ENCODE measurements at regions not wholly inside any gene's neighbourhood (a gene's known extent, or its start where the extent isn't known, plus 50 kb on each side); places are given as distances from the start of the nearest gene placed in this dataset.

DNA sequence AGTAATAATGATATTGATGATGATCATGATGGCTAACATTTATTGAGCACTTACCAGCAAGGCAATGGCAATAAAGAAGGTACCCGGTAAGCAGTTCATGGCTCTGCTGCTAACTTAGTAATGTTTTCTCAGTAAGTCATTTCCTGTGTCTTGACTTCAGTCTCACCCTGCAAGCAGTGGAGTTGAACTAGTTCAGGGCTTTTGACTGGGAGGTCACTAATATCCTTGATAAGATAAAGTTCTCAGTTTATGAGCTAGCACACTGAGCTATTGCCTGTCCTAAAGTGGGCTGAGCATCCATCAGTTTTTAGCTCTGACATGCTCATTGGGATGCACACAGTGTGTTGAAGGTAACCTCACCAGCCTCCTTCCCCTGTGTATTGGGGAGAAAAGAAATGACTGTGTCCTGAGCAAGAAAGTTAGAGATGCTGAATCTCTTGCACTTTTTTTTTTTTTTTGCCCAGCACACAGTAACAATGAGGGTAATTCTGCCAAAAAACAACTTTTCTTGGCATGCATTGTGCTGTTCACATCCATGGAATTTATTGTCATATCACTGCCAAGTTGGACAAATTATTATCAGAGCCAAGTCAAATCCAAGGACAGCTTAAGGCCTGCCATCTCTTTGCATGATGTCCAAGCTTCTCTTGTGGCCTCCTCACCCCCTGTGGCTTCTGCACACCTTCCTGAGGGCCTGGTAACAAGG is 55.5 kb upstream of the GADD45A start:
- Histone ChIP-seq H3K36me3 (ENCODE audit: control insufficient read depth, insufficient read depth, low read length) (no peaks in the 10 kb centered on the region), H3K4me1 (ENCODE audit: control insufficient read depth, insufficient read depth, low read length, poor library complexity, severe bottlenecking) (peaks cover 11% of the 10 kb centered on the region), H3K27ac (ENCODE audit: low read depth, low read length, severe bottlenecking) (no peak overlapping the region), H3K4me3 (ENCODE audit: extremely low read depth, insufficient read depth, low read length, poor library complexity, severe bottlenecking) (no peak overlapping the region), H3K9me3 (ENCODE audit: control insufficient read depth, low read length) (peaks cover 6% of the 10 kb centered on the region)
- WGBS, 2 experiments (ENCODE audit: insufficient coverage in 2 of 2): 100% methylated on average over 1 of the region's 1 CpG; no CpG with 5 or more reads in 1 of the 2 experiments

DNA sequence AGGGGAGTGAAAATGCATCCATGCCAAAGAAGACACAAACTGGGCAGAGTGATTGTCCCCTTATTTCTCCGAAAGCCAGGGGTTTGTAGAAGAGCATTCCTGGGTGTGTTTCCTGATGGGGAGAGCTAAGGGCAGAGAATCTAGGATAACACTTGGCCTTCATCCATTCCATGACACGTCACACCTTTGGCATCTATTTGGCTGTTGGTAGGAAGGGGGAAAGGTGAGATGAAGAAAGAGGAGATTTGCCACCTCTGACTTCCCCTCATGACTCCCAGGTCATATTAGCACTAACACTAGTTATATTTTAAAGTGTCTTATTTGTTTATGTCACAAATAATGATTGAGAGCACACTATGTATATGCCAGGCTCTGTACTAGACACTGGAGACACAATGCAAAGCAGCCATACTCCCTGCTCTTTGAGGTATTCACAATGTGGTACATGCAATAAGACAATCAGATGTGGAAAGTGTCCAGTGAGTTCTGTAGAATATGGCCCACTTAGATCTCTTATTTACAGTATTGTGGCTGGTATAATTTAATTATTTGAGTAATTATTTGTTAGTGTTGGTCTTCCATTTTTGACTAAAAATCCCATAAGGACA is 54.5 kb upstream of the GADD45A start:
- Histone ChIP-seq H3K36me3 (ENCODE audit: control insufficient read depth, insufficient read depth, low read length) (no peaks in the 10 kb centered on the region), H3K4me3 (ENCODE audit: extremely low read depth, insufficient read depth, low read length, poor library complexity, severe bottlenecking) (no peak overlapping the region), H3K27ac (ENCODE audit: low read depth, low read length, severe bottlenecking) (no peak overlapping the region), H3K9me3 (ENCODE audit: control insufficient read depth, low read length) (peaks cover 6% of the 10 kb centered on the region), H3K4me1 (ENCODE audit: control insufficient read depth, insufficient read depth, low read length, poor library complexity, severe bottlenecking) (peaks cover 11% of the 10 kb centered on the region)
- 100% methylated on average over 1 to 2 of the region's 2 CpGs for WGBS, 2 experiments (ENCODE audit: insufficient coverage in 2 of 2)

- Histone ChIP-seq H3K4me1 (ENCODE audit: control insufficient read depth, insufficient read depth, low read length, poor library complexity, severe bottlenecking) (peaks cover 11% of the 10 kb centered on the region), H3K9me3 (ENCODE audit: control insufficient read depth, low read length) (peaks cover 4% of the 10 kb centered on the region), H3K4me3 (ENCODE audit: extremely low read depth, insufficient read depth, low read length, poor library complexity, severe bottlenecking) (no peak overlapping the region), H3K27ac (ENCODE audit: low read depth, low read length, severe bottlenecking) (no peak overlapping the region), H3K36me3 (ENCODE audit: control insufficient read depth, insufficient read depth, low read length) (no peaks in the 10 kb centered on the region)
- 100% methylated on average over 1 to 2 of the region's 6 CpGs for WGBS, 2 experiments (ENCODE audit: insufficient coverage in 2 of 2)
These were observed 52.6 kb upstream of the GADD45A start for GRCh38 chr1:67632356-67632755.

GRCh38 chr1:67632811-67633655 is 52.0 kb upstream of the GADD45A start:
- 91 to 94% methylated on average over 7 to 10 of the region's 10 CpGs for WGBS, 2 experiments (ENCODE audit: insufficient coverage in 2 of 2)
- Histone ChIP-seq H3K4me3 (ENCODE audit: extremely low read depth, insufficient read depth, low read length, poor library complexity, severe bottlenecking) (no peak overlapping the region), H3K9me3 (ENCODE audit: control insufficient read depth, low read length) (no peaks in the 10 kb centered on the region), H3K36me3 (ENCODE audit: control insufficient read depth, insufficient read depth, low read length) (no peaks in the 10 kb centered on the region), H3K4me1 (ENCODE audit: control insufficient read depth, insufficient read depth, low read length, poor library complexity, severe bottlenecking) (peaks cover 11% of the 10 kb centered on the region), H3K27ac (ENCODE audit: low read depth, low read length, severe bottlenecking) (no peak overlapping the region)

DNA sequence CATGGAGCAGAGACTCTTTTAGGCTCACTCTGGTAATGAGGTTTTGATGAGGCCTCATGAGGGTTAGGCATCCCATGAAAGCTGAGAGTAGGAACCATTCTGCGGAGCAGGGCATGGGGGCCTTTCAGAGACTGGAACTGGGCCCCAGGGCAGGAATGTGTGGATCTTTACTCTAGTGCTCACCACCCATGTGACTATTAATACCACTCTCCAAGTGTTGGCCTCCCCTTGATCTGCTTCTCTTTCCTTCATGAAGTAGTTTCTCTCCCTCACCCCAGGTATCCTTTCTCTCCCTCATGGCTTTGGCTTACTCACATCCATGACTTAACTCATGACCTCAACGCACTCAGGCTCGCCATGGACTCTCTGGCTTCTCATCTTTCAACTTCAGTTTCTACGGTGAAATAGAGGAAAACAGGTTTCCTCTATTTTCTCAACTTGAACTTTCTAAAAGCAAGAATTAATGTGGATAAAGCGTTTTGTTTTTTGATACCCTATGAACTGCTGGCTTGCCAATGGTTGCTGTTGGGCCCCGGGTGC is 50.5 kb upstream of the GADD45A start:
- peaks cover 5% of the 10 kb centered on the region for H3K4me1 ChIP-seq (ENCODE audit: control insufficient read depth, insufficient read depth, low read length, poor library complexity, severe bottlenecking)
- H3K4me3 ChIP-seq (ENCODE audit: extremely low read depth, insufficient read depth, low read length, poor library complexity, severe bottlenecking): no peak overlapping the region
- H3K9me3 ChIP-seq (ENCODE audit: control insufficient read depth, low read length): no peaks in the 10 kb centered on the region
- H3K27ac ChIP-seq (ENCODE audit: low read depth, low read length, severe bottlenecking): no peak overlapping the region
- no peaks in the 10 kb centered on the region for H3K36me3 ChIP-seq (ENCODE audit: control insufficient read depth, insufficient read depth, low read length)
- 95% methylated on average over 4 to 6 of the region's 6 CpGs for WGBS, 2 experiments (ENCODE audit: insufficient coverage in 2 of 2)

DNA sequence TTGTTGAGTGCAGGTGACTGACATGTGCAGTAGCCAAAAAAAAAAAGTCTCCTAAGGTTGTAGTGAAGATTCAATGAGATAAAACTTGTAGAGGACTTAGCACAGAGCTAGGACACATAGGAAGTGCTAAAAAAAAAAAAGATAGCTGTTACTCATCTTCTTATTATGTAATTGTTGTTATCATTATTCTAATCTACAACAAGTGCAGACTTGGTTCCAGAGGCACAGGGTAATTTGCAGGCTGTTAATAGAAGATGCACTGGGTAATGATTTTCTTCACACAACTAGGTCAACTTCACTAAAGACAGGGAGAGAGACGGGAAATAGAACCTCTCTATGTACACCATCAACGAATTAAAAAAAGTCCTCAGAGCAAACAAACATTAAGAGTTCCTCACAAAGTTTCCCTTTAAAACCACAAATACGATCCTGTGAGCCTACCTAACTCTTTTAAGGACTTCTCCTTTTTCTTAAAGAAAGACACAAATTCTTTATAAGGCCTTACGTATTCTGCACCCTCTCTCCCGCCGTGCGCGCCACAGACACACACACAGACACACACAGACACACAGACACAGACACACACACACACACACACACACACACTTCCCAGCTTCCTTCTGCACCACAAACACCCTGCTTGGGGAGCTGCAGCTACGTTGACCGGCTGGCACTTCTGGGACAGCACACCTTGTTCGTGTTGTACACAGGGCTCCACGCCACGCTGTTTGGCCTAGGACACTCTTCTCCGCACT is 49.8 kb upstream of the GADD45A start:
- H3K4me1 ChIP-seq (ENCODE audit: control insufficient read depth, insufficient read depth, low read length, poor library complexity, severe bottlenecking): no peaks in the 10 kb centered on the region
- no peak overlapping the region for H3K27ac ChIP-seq (ENCODE audit: low read depth, low read length, severe bottlenecking)
- WGBS, 2 experiments (ENCODE audit: insufficient coverage in 2 of 2): 90 to 92% methylated on average over 9 to 13 of the region's 14 CpGs
- no peaks in the 10 kb centered on the region for H3K36me3 ChIP-seq (ENCODE audit: control insufficient read depth, insufficient read depth, low read length)
- no peaks in the 10 kb centered on the region for H3K9me3 ChIP-seq (ENCODE audit: control insufficient read depth, low read length)
- H3K4me3 ChIP-seq (ENCODE audit: extremely low read depth, insufficient read depth, low read length, poor library complexity, severe bottlenecking): no peak overlapping the region
